Memory B cell (primary cell): ENCODE measurements at regions not wholly inside any gene's neighbourhood (a gene's known extent, or its start where the extent isn't known, plus 50 kb on each side); places are given as distances from the start of the nearest gene placed in this dataset.

ENCODE experiments used
- ATAC-seq: fragments of 150-1000 bp; cut with Tn5 transposase; 2 replicates; pipeline ENCODE4 v1.10.0; 2021; ENCODE audit warnings: low read depth, mild to moderate bottlenecking, moderate library complexity
- DNase-seq, 2 donors: peaks; one replicate each; pipeline ENCODE4 v3.0.0; 2022; ENCODE audit warnings: low spot score in 2 of 2
- H3K27ac Mint-ChIP-seq: one replicate; pipeline ENCODE4 v1.8.0; 2022; ENCODE audit warnings: mild to moderate bottlenecking, moderate library complexity, mixed read lengths
- H3K27me3 Mint-ChIP-seq: one replicate; pipeline ENCODE4 v1.8.0; 2022; ENCODE audit warnings: mixed read lengths
- H3K36me3 Mint-ChIP-seq: one replicate; pipeline ENCODE4 v1.8.0; 2022; ENCODE audit warnings: mild to moderate bottlenecking, mixed read lengths
- H3K4me1 Mint-ChIP-seq: one replicate; pipeline ENCODE4 v1.8.0; 2022; ENCODE audit warnings: mixed read lengths
- H3K4me3 Mint-ChIP-seq: one replicate; pipeline ENCODE4 v1.8.0; 2022; ENCODE audit warnings: mild to moderate bottlenecking, moderate library complexity, mixed read lengths
- H3K9me3 Mint-ChIP-seq: one replicate; pipeline ENCODE4 v1.8.0; 2022; ENCODE audit warnings: mixed read lengths

GRCh38 chr21:16086936-16087335 is 357.2 kb downstream of the USP25 start:
- Mint-ChIP-seq H3K27me3 (no peaks in the 10 kb centered on the region), H3K4me1 (no peaks in the 10 kb centered on the region), H3K36me3 (no peaks in the 10 kb centered on the region), H3K9me3 (no peaks in the 10 kb centered on the region), H3K4me3 (no peak overlapping the region), H3K27ac (no peak overlapping the region)
- ATAC-seq (no peak), DNase-seq (no peak)

- Mint-ChIP-seq H3K4me1 (no peaks in the 10 kb centered on the region), H3K36me3 (no peaks in the 10 kb centered on the region), H3K9me3 (no peaks in the 10 kb centered on the region), H3K27ac (no peak overlapping the region), H3K4me3 (no peak overlapping the region), H3K27me3 (no peaks in the 10 kb centered on the region)
- no peak for ATAC-seq
- no peak for DNase-seq
Observed at GRCh38 chr21:16087523-16087922, 357.7 kb downstream of the USP25 start.

GRCh38 chr21:16088056-16088455 is 358.3 kb downstream of the USP25 start:
- Mint-ChIP-seq H3K36me3 (no peaks in the 10 kb centered on the region), H3K4me1 (no peaks in the 10 kb centered on the region), H3K27me3 (no peaks in the 10 kb centered on the region), H3K4me3 (no peak overlapping the region), H3K9me3 (no peaks in the 10 kb centered on the region), H3K27ac (no peak overlapping the region)
- no peak for ATAC-seq
- DNase-seq: no peak

GRCh38 chr21:16095005-16095404 is 365.2 kb downstream of the USP25 start:
- no peak overlapping the region for H3K27ac Mint-ChIP-seq
- H3K9me3 Mint-ChIP-seq: peaks cover 1% of the 10 kb centered on the region
- H3K4me1 Mint-ChIP-seq: no peaks in the 10 kb centered on the region
- no peaks in the 10 kb centered on the region for H3K36me3 Mint-ChIP-seq
- no peak for ATAC-seq
- H3K27me3 Mint-ChIP-seq: no peaks in the 10 kb centered on the region
- H3K4me3 Mint-ChIP-seq: no peak overlapping the region
- no peak for DNase-seq

GRCh38 chr21:16096988-16097387 is 367.2 kb downstream of the USP25 start:
- H3K27ac Mint-ChIP-seq: no peak overlapping the region
- H3K27me3 Mint-ChIP-seq: no peaks in the 10 kb centered on the region
- ATAC-seq: no peak
- no peak for DNase-seq
- H3K4me3 Mint-ChIP-seq: no peak overlapping the region
- H3K9me3 Mint-ChIP-seq: peaks cover 1% of the 10 kb centered on the region
- no peaks in the 10 kb centered on the region for H3K36me3 Mint-ChIP-seq
- H3K4me1 Mint-ChIP-seq: no peaks in the 10 kb centered on the region

GRCh38 chr21:16102113-16102512 is 372.3 kb downstream of the USP25 start:
- DNase-seq: no peak
- H3K27me3 Mint-ChIP-seq: no peaks in the 10 kb centered on the region
- H3K4me3 Mint-ChIP-seq: no peak overlapping the region
- no peak overlapping the region for H3K27ac Mint-ChIP-seq
- H3K9me3 Mint-ChIP-seq: peaks cover 1% of the 10 kb centered on the region
- no peaks in the 10 kb centered on the region for H3K4me1 Mint-ChIP-seq
- ATAC-seq: no peak
- H3K36me3 Mint-ChIP-seq: no peaks in the 10 kb centered on the region

GRCh38 chr21:16108561-16109075 is 378.8 kb downstream of the USP25 start:
- Mint-ChIP-seq H3K4me1 (no peaks in the 10 kb centered on the region), H3K4me3 (no peak overlapping the region), H3K36me3 (no peaks in the 10 kb centered on the region), H3K9me3 (no peaks in the 10 kb centered on the region), H3K27ac (no peak overlapping the region), H3K27me3 (peaks cover 2% of the 10 kb centered on the region)
- ATAC-seq (no peak), DNase-seq (no peak)

- H3K36me3 Mint-ChIP-seq: no peaks in the 10 kb centered on the region
- no peaks in the 10 kb centered on the region for H3K4me1 Mint-ChIP-seq
- ATAC-seq (no peak), DNase-seq (no peak)
- H3K4me3 Mint-ChIP-seq: no peak overlapping the region
- no peaks in the 10 kb centered on the region for H3K27me3 Mint-ChIP-seq
- H3K9me3 Mint-ChIP-seq: peaks cover 2% of the 10 kb centered on the region
- no peak overlapping the region for H3K27ac Mint-ChIP-seq
Observed at GRCh38 chr21:16113052-16113715, 383.4 kb downstream of the USP25 start.

- H3K4me1 Mint-ChIP-seq: no peaks in the 10 kb centered on the region
- H3K4me3 Mint-ChIP-seq: no peak overlapping the region
- peaks cover 2% of the 10 kb centered on the region for H3K9me3 Mint-ChIP-seq
- ATAC-seq: no peak
- no peaks in the 10 kb centered on the region for H3K27me3 Mint-ChIP-seq
- no peak overlapping the region for H3K27ac Mint-ChIP-seq
- no peaks in the 10 kb centered on the region for H3K36me3 Mint-ChIP-seq
- DNase-seq: no peak
Observed at GRCh38 chr21:16115461-16115860, 385.7 kb downstream of the USP25 start.

- DNase-seq (no peak), ATAC-seq (no peak)
- Mint-ChIP-seq H3K27ac (no peak overlapping the region), H3K4me3 (no peak overlapping the region), H3K27me3 (no peaks in the 10 kb centered on the region), H3K9me3 (peaks cover 2% of the 10 kb centered on the region), H3K36me3 (no peaks in the 10 kb centered on the region), H3K4me1 (no peaks in the 10 kb centered on the region)
Observed at GRCh38 chr21:16116069-16116468, 386.3 kb downstream of the USP25 start.

GRCh38 chr21:16116798-16117197 is 387.0 kb downstream of the USP25 start:
- H3K4me3 Mint-ChIP-seq: no peak overlapping the region
- no peaks in the 10 kb centered on the region for H3K4me1 Mint-ChIP-seq
- H3K9me3 Mint-ChIP-seq: peaks cover 2% of the 10 kb centered on the region
- no peaks in the 10 kb centered on the region for H3K27me3 Mint-ChIP-seq
- DNase-seq (no peak), ATAC-seq (no peak)
- H3K36me3 Mint-ChIP-seq: no peaks in the 10 kb centered on the region
- no peak overlapping the region for H3K27ac Mint-ChIP-seq

- Mint-ChIP-seq H3K4me1 (no peaks in the 10 kb centered on the region), H3K4me3 (no peak overlapping the region), H3K27me3 (no peaks in the 10 kb centered on the region), H3K9me3 (peaks cover 2% of the 10 kb centered on the region), H3K36me3 (no peaks in the 10 kb centered on the region), H3K27ac (no peak overlapping the region)
- DNase-seq (no peak), ATAC-seq (no peak)
Observed at GRCh38 chr21:16117331-16117730, 387.5 kb downstream of the USP25 start.

GRCh38 chr21:16117851-16118590 is 388.2 kb downstream of the USP25 start:
- no peak for ATAC-seq
- H3K27ac Mint-ChIP-seq: no peak overlapping the region
- H3K4me3 Mint-ChIP-seq: no peak overlapping the region
- H3K36me3 Mint-ChIP-seq: no peaks in the 10 kb centered on the region
- DNase-seq: no peak
- no peaks in the 10 kb centered on the region for H3K4me1 Mint-ChIP-seq
- no peaks in the 10 kb centered on the region for H3K27me3 Mint-ChIP-seq
- H3K9me3 Mint-ChIP-seq: peaks cover 2% of the 10 kb centered on the region

GRCh38 chr21:16124378-16125138 is 394.8 kb downstream of the USP25 start:
- no peaks in the 10 kb centered on the region for H3K27me3 Mint-ChIP-seq
- no peaks in the 10 kb centered on the region for H3K9me3 Mint-ChIP-seq
- no peaks in the 10 kb centered on the region for H3K4me1 Mint-ChIP-seq
- H3K27ac Mint-ChIP-seq: no peak overlapping the region
- ATAC-seq: no peak
- no peak overlapping the region for H3K4me3 Mint-ChIP-seq
- DNase-seq: no peak
- H3K36me3 Mint-ChIP-seq: no peaks in the 10 kb centered on the region
